Spleen (tissue), 11 donors: ENCODE measurements at regions not wholly inside any gene's neighbourhood (a gene's known extent, or its start where the extent isn't known, plus 50 kb on each side); places are given as distances from the start of the nearest gene placed in this dataset.

ENCODE experiments used
- DNase-seq: peaks from one replicate; pipeline ENCODE4 v3.0.0-alpha.2; 2020
- H3K27ac ChIP-seq, 8 donors: fragments of 200-600 bp; sonication (generic) in 7 of 8; 1 replicate in 4 of 8; 2 replicates in 4 of 8; pipeline versions ENCODE4 v1.5.0 to v1.8.0; 2016 to 2021; ENCODE audit warnings: inconsistent platforms in 4 of 8, mild to moderate bottlenecking in 4 of 8, moderate library complexity in 1 of 8
- H3K27me3 ChIP-seq, 7 donors: fragments of 200-600 bp; sonication (generic) in 6 of 7; replicated peaks in 1 of 7; 1 replicate in 4 of 7; 2 replicates in 3 of 7; pipeline versions ENCODE4 v1.5.0 to v1.8.0; 2016 to 2021; ENCODE audit warnings: inconsistent platforms in 3 of 7, mild to moderate bottlenecking in 1 of 7
- H3K36me3 ChIP-seq, 6 donors: fragments of 200-600 bp; sonication (generic) in 5 of 6; 1 replicate in 4 of 6; 2 replicates in 2 of 6; pipeline versions ENCODE4 v1.5.0 to v1.8.0; 2016 to 2021; ENCODE audit warnings: inconsistent platforms in 2 of 6
- H3K4me1 ChIP-seq, 6 donors: fragments of 200-600 bp; sonication (generic) in 5 of 6; 1 replicate in 3 of 6; 2 replicates in 3 of 6; pipeline versions ENCODE4 v1.5.0 to v1.8.0; 2016 to 2021; ENCODE audit warnings: inconsistent platforms in 3 of 6
- H3K4me3 ChIP-seq, 8 donors: fragments of 200-600 bp; sonication (generic) in 7 of 8; 1 replicate in 4 of 8; 2 replicates in 4 of 8; pipeline versions ENCODE4 v1.5.0 to v1.8.0; 2016 to 2021; ENCODE audit warnings: inconsistent platforms in 4 of 8, mild to moderate bottlenecking in 4 of 8, moderate library complexity in 2 of 8
- H3K9me3 ChIP-seq, 8 donors: fragments of 200-600 bp; sonication (generic) in 7 of 8; 1 replicate in 4 of 8; 2 replicates in 4 of 8; pipeline versions ENCODE4 v1.5.0 to v1.8.0; 2016 to 2021; ENCODE audit warnings: inconsistent platforms in 4 of 8
- CTCF ChIP-seq, 11 experiments: fragments of 200-600 bp in 7 of 11; fragments of 450-650 bp in 4 of 11; sonication (generic) in 4 of 11; IDR thresholded peaks in 8 of 11; conservative IDR thresholded peaks in 3 of 11; 1 replicate in 7 of 11; 2 replicates in 4 of 11; pipeline versions ENCODE4 v1.4.0 to v1.8.0; 2016 to 2021; ENCODE audit warnings: antibody characterized with exemption in 11 of 11, inconsistent platforms in 4 of 11, mild to moderate bottlenecking in 1 of 11
- POLR2A ChIP-seq, 3 donors: fragments of 450-650 bp; IDR thresholded peaks; one replicate each; pipeline ENCODE4 v1.5.1; 2017; ENCODE audit warnings: antibody characterized with exemption in 3 of 3, mild to moderate bottlenecking in 1 of 3
- POLR2AphosphoS5 ChIP-seq, 3 donors: sonication (generic); formaldehyde crosslinking; IDR thresholded peaks; one replicate each; pipeline ENCODE4 v1.5.1; 2017; ENCODE audit warnings: antibody characterized with exemption in 3 of 3
- WGBS, 5 donors: extraction: QIAGEN DNeasy Blood & Tissue Kit in 3 of 5; methylation state at CpG; one replicate each; pipeline versions ENCODE4 v1.1.5 to v1.1.7; 2013 to 2018; 5-methylcytosine and 5-hydroxymethylcytosine counted together
- intact Hi-C: fragments of 100-400 bp; cut with DNase I; formaldehyde crosslinking; loops from one replicate; pipeline ENCODE4 v1.15.0; 2023; ENCODE audit warnings: low total_unique reads
- donor health status: healthy with polysubstance abuse.
- donor health status: DM: no; HTN: no; CAD: no; lungs with moderate emphysema.
- donor health status: DM: no; HTN: no; CAD: no.
- donor health status: Bipolar disorder and iron deficiency.
- donor health status: healthy.
- donor health status: DM: no; HTN: no; CAD: no.
- donor health status: DM: yes; HTN: yes; CAD: no.

DNA sequence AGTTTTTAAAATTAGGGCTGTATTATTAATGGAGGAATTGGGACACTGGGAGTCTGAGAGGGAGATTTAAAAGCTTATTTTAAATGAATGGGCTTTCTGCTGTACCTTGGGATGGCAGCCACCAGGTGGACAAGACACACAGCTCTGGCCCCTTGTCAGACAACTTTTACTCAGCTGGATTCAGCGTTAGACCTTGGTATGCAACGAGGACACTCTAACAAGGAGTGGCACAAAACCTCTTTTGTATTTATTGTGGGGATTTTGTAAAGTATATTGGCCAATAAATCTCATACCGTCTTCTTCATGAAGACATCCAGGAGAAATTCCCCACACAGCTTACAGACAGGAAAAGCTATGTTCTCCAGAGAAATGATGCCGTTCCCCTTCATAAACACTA is 105.7 kb downstream of the LCA5 start:
- Histone ChIP-seq H3K36me3 (no peaks in the 10 kb centered on the region), H3K4me1 (no peaks in the 10 kb centered on the region), H3K27me3 (no peaks in the 10 kb centered on the region), H3K9me3 (no peaks in the 10 kb centered on the region), H3K27ac (no peak overlapping the region), H3K4me3 (no peak overlapping the region)
- no peak for TF ChIP-seq CTCF (IDR thresholded peaks at IDR 0.05 in 8 of 11, conservative IDR thresholded peaks at IDR 0.05 in 3 of 11)
- no peak for TF ChIP-seq POLR2AphosphoS5 (IDR thresholded peaks at IDR 0.05)
- no peak for TF ChIP-seq POLR2A (IDR thresholded peaks at IDR 0.05)
- no peak for DNase-seq
- WGBS, 5 donors: 63 to 84% (median 74%) methylated on average over 4 of the region's 4 CpGs
- intact Hi-C loops: no loop called here

GRCh38 chr6:79430913-79431536 is 106.2 kb downstream of the LCA5 start:
- Histone ChIP-seq H3K4me3 (no peak overlapping the region), H3K27me3 (no peaks in the 10 kb centered on the region), H3K4me1 (no peaks in the 10 kb centered on the region), H3K9me3 (no peaks in the 10 kb centered on the region), H3K36me3 (no peaks in the 10 kb centered on the region), H3K27ac (no peak overlapping the region)
- intact Hi-C loops: no loop called here
- TF ChIP-seq POLR2AphosphoS5 (IDR thresholded peaks at IDR 0.05) (no peak), POLR2A (IDR thresholded peaks at IDR 0.05) (no peak), CTCF (IDR thresholded peaks at IDR 0.05 in 8 of 11, conservative IDR thresholded peaks at IDR 0.05 in 3 of 11) (no peak)
- WGBS, 5 donors: 87 to 97% (median 92%) methylated on average over 13 of the region's 13 CpGs
- no peak for DNase-seq

DNA sequence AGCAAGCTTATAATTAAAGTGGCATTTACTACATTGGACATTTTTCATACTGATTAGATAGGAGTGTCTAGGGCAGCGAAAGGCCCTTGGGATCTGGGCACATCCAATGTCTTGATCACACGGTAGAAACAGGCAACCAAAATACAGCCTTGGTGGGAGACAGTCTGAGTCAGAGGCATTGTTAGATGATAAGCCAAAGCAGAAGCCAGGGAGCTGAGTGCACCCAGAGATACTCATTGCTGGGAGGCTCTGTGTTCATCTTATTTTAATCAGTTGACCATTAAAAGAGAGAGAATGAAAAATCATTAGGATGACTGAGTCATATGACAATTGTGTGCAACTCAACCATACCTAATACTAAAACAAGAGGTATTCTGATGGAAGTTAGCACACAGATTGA is 109.5 kb downstream of the LCA5 start:
- no peak for TF ChIP-seq POLR2A (IDR thresholded peaks at IDR 0.05)
- no peak for TF ChIP-seq CTCF (IDR thresholded peaks at IDR 0.05 in 8 of 11, conservative IDR thresholded peaks at IDR 0.05 in 3 of 11)
- no peak for TF ChIP-seq POLR2AphosphoS5 (IDR thresholded peaks at IDR 0.05)
- H3K27me3 ChIP-seq: no peaks in the 10 kb centered on the region
- no peaks in the 10 kb centered on the region for H3K9me3 ChIP-seq
- 83 to 96% (median 95%) methylated on average over 2 of the region's 2 CpGs for WGBS, 5 donors
- intact Hi-C loops: no loop called here
- H3K27ac ChIP-seq: no peak overlapping the region
- H3K4me3 ChIP-seq: no peak overlapping the region
- DNase-seq: no peak
- H3K4me1 ChIP-seq: no peaks in the 10 kb centered on the region
- no peaks in the 10 kb centered on the region for H3K36me3 ChIP-seq

DNA sequence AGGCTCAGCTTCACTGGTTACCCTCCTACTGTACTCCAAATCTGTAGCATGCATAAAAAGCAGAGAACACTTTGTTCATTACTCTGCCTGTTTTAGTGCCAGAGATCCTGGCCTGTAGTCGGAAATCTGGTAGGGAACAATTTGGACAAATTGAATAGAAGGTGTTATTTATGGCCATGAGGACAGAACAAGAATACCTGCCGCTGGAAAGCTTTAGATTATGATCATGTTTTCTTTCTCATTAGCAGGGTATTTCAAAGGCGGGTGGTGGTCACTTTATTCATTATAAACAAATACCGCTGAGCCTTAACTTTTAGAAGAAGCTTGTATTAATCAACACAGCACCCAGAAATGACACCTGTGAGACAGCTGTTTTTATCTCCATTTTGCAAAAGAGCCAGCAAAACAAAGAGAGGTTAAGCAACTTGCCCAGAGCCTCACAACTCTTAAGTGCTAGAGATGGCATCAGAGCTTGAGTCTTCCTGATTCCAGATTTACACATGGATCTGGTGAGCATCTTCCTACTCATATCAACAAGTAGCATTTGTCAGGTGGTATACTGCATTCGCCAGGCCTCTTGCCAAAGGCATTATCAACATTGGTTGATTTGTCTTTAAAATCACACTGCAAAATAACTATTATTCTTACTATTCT is 110.5 kb downstream of the LCA5 start:
- H3K4me1 ChIP-seq: no peaks in the 10 kb centered on the region
- no peaks in the 10 kb centered on the region for H3K36me3 ChIP-seq
- 87 to 93% (median 91%) methylated on average over 5 of the region's 5 CpGs for WGBS, 5 donors
- no peak for DNase-seq
- TF ChIP-seq POLR2A (IDR thresholded peaks at IDR 0.05) (no peak), POLR2AphosphoS5 (IDR thresholded peaks at IDR 0.05) (no peak), CTCF (IDR thresholded peaks at IDR 0.05 in 8 of 11, conservative IDR thresholded peaks at IDR 0.05 in 3 of 11) (no peak)
- H3K4me3 ChIP-seq: no peak overlapping the region
- intact Hi-C loops: no loop called here
- no peak overlapping the region for H3K27ac ChIP-seq
- H3K9me3 ChIP-seq: no peaks in the 10 kb centered on the region
- no peaks in the 10 kb centered on the region for H3K27me3 ChIP-seq
